Stimulated activated CD8-positive, alpha-beta memory T cell treated with anti-CD3 and anti-CD28 coated beads, Interleukin-12 subunit alpha, Interleukin-12 subunit beta, amount 100 ng/mL, for 4 hours (primary cell): ENCODE measurements at regions not wholly inside any gene's neighbourhood (a gene's known extent, or its start where the extent isn't known, plus 50 kb on each side); places are given as distances from the start of the nearest gene placed in this dataset.

ENCODE experiments used
- DNase-seq: peaks from one replicate; pipeline ENCODE4 v3.0.0-alpha.2; 2020; ENCODE audit warnings: low read depth

GRCh38 chr2:16332681-16333557 lies 332.7 kb downstream of the CYRIA start:
- no peak for DNase-seq

GRCh38 chr2:16331772-16332171 lies 333.9 kb downstream of the CYRIA start:
- DNase-seq, result no peak

DNA sequence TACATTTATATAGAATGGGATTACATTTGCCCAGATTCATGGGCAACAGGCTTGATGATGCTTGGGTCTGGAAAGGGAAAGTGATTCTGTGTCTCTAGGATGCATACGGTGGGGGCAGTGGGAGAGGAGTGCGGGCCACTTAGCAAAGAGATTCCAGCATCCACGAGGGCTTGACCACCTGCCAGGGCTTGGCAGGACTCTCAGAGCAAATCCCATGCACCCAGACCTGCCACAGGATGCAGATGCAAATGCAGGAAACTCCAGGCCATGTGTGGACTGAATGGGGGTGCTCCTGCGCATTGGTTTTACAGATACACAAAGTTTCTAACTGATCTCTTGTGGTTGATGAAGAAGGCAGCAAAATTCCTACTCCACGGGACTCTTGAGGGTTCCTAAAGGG lies 334.7 kb downstream of the CYRIA start:
- DNase-seq, result no peak

DNA sequence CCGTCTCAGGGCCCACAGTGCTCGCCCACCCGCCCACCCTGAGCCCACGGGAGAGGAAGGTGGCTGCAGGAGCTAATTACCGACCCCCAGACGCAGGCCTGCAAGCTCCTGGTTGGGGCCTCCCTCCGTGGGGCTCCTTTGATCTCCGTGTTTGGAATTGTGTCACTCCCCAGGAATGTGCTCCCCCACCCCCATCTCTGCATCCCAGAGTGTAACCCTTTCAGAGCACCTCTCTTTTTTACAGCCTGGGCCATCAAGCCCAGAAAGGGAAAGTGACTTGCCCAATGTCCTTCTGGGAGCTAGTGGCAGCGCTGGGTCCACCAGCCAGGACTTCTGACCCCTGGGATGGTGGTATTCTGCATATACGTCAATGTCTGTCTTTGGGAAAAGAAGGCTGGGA lies 335.1 kb downstream of the CYRIA start:
- DNase-seq, result no peak

- no peak for DNase-seq
These were observed 335.6 kb downstream of the CYRIA start for GRCh38 chr2:16330012-16330411.

DNA sequence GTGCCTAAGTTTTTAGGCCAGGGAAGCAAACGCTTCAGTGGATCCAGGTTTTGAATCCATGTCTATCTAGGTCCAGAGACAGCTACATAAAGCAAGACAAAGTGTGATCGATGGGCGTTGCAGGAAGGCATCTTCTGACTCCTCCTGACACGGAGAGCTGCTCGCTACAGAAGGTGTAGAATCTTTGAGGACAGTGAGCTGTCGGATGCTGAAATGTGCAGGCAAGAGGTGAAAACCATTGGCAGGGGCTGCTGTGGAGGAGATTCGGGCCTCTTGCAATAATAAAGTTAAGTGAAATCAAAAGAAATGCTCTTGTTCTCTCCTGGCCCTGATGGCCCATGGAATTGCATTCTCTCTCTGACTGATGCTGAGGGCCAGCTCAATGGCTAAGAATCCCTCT lies 336.2 kb downstream of the CYRIA start:
- no peak for DNase-seq

GRCh38 chr2:16328521-16329190 lies 337.0 kb downstream of the CYRIA start:
- DNase-seq, result no peak

DNA sequence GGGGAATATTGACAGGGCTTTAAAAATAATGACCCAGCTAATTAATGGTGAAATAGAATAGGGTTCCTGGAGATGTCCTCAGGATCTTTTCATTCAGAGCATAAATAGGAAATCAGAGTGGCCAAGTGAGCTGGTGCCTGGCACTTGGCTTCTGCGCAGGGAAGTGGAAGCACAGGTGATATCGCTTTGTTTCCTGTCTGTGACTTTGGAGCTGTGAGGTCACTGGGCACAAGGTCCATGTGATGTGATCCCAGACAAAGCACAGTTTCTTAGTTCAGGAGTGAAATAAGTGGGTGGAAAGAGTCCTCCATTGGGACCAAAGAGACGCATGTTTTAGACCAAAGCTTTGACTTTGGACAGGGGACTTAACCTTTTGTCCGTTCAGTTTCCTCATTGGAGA lies 338.3 kb downstream of the CYRIA start:
- DNase-seq, result no peak

- DNase-seq, result no peak
These were observed 338.8 kb downstream of the CYRIA start for GRCh38 chr2:16326711-16327300.

DNA sequence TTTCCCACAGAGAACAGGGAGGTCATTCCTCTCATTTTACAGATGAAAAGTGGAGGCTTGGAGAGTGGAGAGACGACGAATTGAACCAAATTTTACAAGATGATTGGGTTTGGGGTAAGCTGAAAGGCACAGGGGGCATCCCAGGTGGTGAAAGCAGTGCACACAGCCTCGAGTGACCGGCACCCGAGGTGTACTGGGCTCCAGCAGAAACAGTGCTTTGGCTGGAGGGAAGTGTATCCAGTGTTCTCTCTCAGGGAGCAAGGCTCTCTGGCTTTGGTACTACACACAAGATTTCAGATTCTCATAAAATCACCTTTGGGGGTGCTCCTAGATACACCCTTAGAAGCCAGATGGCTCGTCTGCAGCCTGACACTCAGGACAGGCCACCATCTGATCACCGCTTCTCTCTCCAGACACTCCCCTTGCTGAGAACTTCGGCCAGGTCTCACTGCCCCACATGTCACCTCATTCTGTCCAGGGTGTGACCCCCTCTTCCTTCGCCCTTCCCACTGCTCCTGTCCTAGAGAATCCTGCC lies 339.6 kb downstream of the CYRIA start:
- no peak for DNase-seq

DNA sequence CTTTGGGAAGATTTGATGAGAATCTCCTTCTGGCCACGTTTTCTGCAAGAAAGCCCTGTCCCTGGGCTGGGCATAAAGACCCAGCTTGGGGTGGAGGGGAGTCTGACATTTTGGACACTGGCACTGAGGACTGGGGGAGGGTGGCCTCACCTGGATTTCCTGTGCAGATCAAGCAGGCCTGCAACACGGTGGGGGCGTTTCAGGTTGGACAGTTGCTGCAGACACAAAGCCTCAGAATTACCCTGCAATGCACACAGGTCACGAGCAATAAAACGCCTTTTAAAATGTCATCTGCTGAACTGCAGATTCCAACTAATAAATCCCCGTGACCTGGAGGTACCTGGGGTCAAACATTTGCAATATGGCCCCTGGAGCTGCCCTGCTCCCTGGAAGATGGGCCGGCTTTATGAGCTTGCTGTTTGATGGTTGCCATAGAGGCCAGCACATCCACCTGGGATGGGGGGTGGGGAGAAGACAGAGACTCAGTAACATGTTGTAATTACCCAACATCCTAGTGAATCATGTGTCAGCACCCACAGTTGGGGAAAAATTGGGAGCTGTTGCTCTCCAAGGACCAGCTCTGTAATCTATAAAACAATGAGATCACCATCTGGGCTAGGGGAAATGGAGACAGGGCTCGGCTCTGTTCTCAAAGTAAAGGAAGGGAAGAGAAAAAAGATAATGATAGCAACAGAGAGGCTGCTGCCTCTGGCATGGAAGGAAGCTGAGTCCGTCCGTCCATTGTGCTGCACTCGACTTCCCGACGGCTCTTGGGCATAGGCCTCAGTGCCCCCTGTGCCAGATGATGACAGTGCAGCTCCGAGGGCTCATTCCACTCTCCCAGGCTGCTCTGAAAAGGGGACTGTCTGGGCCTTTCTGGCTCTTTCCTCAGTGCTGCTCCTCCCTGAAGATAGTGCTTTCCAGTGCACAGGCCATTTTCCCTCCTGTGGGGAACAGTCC lies 340.3 kb downstream of the CYRIA start:
- DNase-seq, result no peak

DNA sequence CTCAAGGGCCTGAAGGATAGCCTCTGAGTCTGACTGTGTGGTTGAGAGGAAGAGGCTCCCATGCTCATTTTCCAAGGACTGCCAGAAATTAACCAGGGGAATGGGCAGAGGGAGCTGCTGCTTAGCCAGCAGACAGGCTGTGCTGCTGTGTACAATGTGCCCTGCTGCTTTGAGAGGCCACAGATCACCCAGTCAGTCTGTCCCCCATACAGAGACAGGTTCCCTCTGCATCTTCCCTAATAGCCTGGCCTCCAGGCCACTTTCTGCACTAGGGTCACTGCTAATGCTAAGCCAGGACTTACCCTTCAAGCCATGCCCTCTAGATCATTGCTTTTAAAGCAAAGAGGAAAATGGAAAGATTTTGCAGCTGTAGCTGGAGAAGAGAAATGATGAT lies 341.1 kb downstream of the CYRIA start:
- DNase-seq, result no peak

DNA sequence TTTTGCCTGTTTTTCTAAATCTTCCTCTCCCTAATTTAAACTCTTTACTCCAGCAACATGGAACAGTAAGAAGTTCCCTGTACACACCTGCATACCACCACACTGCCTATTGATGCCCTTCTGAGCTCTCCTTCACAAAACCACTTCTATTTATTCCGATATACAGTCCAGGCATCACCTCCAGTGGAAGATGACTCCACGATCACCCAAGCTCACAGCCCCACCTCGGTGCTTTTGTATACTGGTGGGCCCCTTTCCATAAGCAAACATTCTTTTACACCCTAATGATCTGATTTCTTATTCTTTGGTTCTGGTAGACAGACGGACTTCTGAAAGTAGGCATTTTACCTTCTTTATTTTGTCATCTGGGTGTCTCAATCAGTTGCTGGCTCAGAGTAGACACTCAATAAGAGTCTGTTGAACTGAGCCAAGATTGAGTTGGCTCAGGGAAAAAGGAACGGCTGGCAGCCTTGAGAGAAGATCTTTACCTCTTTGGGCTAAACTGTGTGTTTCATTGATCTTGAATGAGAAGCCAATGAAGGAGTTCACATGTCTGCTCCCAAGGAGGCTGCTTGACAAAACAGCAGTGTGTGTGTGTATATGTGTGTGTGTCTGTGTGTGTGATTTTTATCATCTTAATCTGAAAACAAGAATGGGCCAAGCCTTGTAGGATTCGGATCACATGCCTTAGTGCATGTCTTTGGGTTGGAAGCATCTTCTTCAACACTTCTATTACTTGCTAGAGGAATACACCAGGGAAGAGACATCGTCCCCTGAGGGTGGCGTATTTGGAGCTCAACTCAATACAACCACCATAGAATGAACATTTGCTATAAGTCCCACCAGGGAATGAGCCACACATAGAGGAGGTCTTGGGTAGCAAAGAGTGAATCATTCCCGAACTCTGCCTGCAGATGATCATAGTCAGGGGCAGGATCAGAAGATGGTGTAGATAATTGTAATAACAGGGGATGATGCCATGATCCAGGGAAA lies 341.8 kb downstream of the CYRIA start:
- no peak for DNase-seq

GRCh38 chr2:16323126-16323520 lies 342.5 kb downstream of the CYRIA start:
- no peak for DNase-seq

GRCh38 chr2:16322308-16323125 lies 343.1 kb downstream of the CYRIA start:
- no peak for DNase-seq

DNA sequence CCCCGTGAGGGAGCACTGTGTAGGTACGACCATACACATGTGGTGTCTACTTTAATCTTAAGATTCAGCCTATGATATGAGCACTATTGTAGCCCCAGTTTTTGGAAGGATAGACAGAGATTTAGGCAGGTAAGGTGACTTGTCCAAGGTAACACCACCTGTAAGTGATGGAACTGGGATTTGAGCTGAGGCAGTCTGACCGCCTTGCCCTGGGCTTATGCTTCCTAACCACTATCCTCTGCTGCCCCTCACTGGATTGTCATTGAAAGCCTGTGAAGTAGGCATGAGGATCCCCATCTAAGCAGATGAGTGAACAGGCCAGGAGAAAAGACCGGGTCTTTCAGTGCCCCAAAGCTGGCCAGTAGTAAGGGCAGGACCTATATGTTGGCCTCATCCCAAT lies 343.8 kb downstream of the CYRIA start:
- DNase-seq, result no peak

GRCh38 chr2:16321256-16321655 lies 344.4 kb downstream of the CYRIA start:
- no peak for DNase-seq

GRCh38 chr2:16320716-16321115 lies 344.9 kb downstream of the CYRIA start:
- no peak for DNase-seq

DNA sequence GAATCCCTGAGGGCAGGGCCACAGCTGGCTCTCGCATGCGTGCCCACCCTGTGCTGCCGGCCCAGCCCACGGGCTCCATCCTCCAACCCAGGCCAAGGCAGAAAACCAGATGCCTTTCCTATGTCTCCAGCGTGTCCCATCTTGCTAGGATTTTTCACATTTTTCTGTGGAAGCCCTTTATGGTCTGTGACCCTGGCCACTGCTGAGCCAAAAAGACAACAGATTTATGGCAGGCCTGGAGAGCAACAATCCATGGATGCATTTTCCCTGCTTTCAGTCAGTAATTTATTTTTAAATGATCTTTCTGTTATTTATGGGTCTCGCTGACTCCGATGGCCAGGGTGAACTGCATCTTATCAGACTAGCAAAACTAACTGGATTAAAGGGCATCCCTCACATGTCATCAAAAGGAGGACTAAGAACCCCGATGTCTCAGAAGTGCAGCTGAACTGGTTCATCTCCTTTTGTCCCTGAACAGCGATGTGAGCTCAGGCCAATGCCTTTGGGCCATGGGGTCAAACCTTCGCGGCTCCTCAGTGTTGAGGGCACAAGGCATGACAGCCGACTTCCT lies 346.0 kb downstream of the CYRIA start:
- no peak for DNase-seq
